K562 (cell line): ENCODE measurements at regions not wholly inside any gene's neighbourhood (a gene's known extent, or its start where the extent isn't known, plus 50 kb on each side); places are given as distances from the start of the nearest gene placed in this dataset.

ENCODE experiments used
- MTA2 ChIP-seq: fragments of 450-650 bp; IDR thresholded peaks from 2 replicates; pipeline ENCODE4 v1.6.1; 2016; ENCODE audit warnings: low read depth
- PML ChIP-seq: IDR thresholded peaks from 2 replicates; pipeline ENCODE4 v1.6.1; 2012; ENCODE audit warnings: low read length, inconsistent platforms
- RAD21 ChIP-seq, 2 experiments: fragments of 250-450 bp in 1 of 2; fragments of 450-650 bp in 1 of 2; sonication (Bioruptor Pico) in 1 of 2; formaldehyde crosslinking in 1 of 2; IDR thresholded peaks in 1 of 2; conservative IDR thresholded peaks in 1 of 2; 2 replicates each; pipeline versions ENCODE4 v1.4.0 to v1.8.0; 2020 to 2022; ENCODE audit warnings: mild to moderate bottlenecking in 2 of 2, moderate library complexity in 1 of 2
- TF ChIP-seq, protein P1 (sequence below): IDR thresholded peaks from 2 replicates; pipeline ENCODE4 v1.6.1; 2012; ENCODE audit warnings: low read depth, low read length, improper control_type of control experiment, borderline replicate concordance
- TF ChIP-seq, protein P2 (sequence below): fragments of 450-650 bp; formaldehyde crosslinking; IDR thresholded peaks from 2 replicates; pipeline ENCODE4 v1.4.0; 2020; ENCODE audit warnings: mild to moderate bottlenecking, moderate library complexity

DNA sequence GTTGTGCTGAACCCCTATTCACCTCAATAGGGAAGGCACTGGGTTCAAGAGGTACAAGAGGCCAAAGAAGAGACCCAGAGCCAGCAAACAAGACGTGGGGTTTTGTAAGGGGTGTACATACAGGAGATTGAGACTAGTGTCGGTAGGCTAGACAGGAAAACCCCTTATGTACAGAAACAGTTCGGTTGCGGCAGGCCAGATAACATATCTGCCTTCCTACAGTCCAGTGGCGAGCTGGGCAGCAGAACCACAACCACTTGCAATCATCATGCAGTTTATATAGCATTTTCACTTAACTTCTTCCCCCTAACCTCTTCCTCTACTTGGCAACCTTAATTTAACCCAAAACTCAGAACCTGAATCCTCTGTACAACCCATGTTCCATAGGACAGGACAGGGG lies 422.2 kb downstream of the PDHA2 start:
- TF ChIP-seq RAD21 (CRISPR knock-in tag; conservative IDR thresholded peaks at IDR 0.05 in 1 of 2, IDR thresholded peaks at IDR 0.05 in 1 of 2) = no peak
- TF ChIP-seq, protein P1, sequence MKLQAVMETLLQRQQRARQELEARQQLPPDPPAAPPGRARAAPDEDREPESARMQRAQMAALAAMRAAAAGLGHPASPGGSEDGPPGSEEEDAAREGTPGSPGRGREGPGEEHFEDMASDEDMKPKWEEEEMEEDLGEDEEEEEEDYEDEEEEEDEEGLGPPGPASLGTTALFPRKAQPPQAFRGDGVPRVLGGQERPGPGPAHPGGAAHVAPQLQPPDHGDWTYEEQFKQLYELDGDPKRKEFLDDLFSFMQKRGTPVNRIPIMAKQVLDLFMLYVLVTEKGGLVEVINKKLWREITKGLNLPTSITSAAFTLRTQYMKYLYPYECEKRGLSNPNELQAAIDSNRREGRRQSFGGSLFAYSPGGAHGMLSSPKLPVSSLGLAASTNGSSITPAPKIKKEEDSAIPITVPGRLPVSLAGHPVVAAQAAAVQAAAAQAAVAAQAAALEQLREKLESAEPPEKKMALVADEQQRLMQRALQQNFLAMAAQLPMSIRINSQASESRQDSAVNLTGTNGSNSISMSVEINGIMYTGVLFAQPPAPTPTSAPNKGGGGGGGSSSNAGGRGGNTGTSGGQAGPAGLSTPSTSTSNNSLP = no peak
- TF ChIP-seq, protein P2, sequence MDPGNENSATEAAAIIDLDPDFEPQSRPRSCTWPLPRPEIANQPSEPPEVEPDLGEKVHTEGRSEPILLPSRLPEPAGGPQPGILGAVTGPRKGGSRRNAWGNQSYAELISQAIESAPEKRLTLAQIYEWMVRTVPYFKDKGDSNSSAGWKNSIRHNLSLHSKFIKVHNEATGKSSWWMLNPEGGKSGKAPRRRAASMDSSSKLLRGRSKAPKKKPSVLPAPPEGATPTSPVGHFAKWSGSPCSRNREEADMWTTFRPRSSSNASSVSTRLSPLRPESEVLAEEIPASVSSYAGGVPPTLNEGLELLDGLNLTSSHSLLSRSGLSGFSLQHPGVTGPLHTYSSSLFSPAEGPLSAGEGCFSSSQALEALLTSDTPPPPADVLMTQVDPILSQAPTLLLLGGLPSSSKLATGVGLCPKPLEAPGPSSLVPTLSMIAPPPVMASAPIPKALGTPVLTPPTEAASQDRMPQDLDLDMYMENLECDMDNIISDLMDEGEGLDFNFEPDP (CRISPR knock-in tag) = no peak
- TF ChIP-seq MTA2 = no peak
- TF ChIP-seq PML = no peak
